ENCODE measurements at regions not wholly inside any gene's neighbourhood (a gene's known extent, or its start where the extent isn't known, plus 50 kb on each side); places are given as distances from the start of the nearest gene placed in this dataset.

DNA sequence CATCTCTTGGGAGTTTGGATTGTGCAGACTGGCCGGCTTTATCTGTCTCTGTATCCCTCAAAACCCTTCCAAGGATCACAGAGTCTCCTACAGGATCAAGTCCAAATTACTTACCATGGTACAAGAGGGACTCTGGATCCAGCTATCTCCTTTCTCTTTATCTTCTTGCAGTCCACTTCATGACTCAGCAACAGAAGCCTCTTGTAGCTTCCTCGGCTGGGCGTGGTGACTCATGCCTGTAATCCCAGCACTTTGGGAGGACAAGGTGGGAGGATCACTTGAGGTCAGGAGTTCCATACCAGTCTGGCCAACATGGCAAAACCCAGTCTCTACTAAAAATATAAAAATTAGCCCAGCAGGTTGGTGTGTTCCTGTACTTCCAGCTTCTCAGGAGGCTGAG, 189.7 kb downstream of the BCAT1 start:
- DNase-seq (ENCODE audit: low read depth, low spot score) = peak; percentile 43

DNA sequence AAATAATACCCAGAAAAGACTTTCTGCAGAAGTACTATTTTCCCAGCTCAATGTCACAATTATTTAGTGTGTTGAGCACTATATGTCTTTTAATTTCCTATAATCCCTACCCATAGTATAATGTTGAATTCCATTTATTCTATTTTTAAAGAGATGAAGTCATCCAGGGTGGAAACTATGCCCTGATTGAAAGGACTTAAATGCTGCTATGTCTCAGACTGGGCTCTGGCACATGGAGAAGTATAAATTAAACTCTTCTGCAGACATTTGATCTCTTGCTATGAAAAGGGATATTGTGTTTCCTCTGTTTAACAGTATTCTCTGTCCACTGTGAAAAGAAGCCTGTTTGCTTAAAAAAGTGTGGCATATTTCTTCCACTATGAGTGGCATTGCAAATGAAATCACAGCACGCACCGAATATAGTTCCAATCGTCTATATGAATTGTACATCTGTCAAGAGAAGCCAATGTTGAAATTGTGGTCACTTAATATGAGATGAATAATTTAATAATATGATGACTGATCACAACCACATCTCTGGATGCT, 192.3 kb downstream of the BCAT1 start:
- no peak for DNase-seq (ENCODE audit: low read depth, low spot score)

GRCh38 chr12:24754690-24755638, 193.9 kb downstream of the BCAT1 start:
- DNase-seq (ENCODE audit: low read depth, low spot score) = no peak

GRCh38 chr12:24752763-24753462, 196.0 kb downstream of the BCAT1 start:
- DNase-seq (ENCODE audit: low read depth, low spot score) = no peak

DNA sequence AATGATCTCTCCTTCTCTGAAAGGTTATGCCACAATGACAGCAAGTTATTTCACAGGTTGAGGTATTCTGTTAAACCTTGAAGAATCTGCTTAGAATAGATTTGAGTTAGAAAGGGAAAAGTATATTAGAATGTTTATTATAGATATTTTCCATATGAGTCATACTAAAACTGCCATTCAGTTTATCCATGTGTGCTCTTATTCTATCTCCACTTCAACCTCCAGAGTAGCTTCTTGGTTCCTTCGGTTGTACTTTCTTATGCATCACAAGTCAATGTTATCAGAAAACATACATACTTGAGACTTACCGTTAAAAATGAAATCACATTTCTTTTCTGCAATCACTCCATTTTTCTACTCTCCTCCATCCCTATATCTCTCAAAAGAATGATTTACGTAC, 197.7 kb downstream of the BCAT1 start:
- DNase-seq (ENCODE audit: low read depth, low spot score) = no peak

DNA sequence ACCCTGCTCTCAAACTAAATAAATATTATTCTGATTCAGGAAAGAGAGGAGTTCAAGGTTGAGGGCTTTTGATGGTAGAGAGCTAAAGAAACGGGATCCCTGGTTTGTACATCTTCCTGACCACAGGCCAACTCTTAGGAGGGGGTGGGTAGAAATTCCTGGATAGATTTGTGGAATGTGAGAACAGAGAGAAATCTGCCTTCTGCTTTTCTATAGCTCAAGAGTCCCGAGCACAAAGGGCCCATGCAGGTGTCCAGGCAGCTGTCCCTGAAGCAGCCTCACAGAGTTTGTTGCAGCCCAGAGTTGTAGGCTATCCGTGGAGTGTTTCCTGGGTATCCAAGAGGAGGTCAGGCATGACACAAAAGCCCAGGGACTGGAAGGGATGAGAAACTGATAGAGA, 198.6 kb downstream of the BCAT1 start:
- no peak for DNase-seq (ENCODE audit: low read depth, low spot score)

DNA sequence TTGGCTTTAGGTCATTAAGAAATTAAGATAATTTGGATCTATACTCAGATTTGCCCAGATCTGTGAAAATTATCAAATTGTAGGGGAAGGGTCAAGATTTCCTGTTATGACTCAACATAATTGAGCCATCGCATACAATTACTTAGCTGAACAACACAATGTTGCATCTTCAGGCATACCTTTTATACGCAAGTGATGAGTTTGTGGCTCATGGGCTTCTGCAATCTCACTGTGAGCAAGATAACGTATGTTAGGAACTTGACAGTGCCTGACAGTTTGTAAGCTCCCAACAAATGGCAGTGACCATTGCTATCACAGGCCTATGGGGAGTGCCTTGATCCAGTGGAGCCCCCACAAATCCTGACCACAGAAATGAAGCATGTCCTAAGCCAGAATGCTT, 199.7 kb downstream of the BCAT1 start:
- no peak for DNase-seq (ENCODE audit: low read depth, low spot score)

GRCh38 chr12:24748326-24748725, 200.6 kb downstream of the BCAT1 start:
- DNase-seq (ENCODE audit: low read depth, low spot score) = no peak

DNA sequence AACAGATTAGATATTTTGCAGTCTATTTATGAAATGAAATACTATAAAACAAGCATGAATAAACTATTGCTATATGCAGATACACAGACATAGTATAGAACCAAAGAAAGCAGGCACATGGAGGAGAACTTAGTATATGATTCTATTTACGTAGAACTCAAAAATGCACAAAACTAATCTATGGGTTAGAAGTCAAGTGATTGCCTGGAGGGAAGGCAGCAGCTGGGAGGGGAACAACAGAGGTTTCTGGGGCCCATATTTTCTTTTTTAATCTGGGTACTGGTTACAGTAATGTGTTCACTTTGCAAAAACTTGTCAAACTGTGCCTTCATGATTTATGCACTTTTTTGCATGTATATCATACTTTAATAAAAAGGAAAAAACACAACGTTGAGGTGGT, 202.0 kb downstream of the BCAT1 start:
- DNase-seq (ENCODE audit: low read depth, low spot score) = no peak

- no peak for DNase-seq (ENCODE audit: low read depth, low spot score)
These were observed 202.8 kb downstream of the BCAT1 start for GRCh38 chr12:24746006-24746671.

DNA sequence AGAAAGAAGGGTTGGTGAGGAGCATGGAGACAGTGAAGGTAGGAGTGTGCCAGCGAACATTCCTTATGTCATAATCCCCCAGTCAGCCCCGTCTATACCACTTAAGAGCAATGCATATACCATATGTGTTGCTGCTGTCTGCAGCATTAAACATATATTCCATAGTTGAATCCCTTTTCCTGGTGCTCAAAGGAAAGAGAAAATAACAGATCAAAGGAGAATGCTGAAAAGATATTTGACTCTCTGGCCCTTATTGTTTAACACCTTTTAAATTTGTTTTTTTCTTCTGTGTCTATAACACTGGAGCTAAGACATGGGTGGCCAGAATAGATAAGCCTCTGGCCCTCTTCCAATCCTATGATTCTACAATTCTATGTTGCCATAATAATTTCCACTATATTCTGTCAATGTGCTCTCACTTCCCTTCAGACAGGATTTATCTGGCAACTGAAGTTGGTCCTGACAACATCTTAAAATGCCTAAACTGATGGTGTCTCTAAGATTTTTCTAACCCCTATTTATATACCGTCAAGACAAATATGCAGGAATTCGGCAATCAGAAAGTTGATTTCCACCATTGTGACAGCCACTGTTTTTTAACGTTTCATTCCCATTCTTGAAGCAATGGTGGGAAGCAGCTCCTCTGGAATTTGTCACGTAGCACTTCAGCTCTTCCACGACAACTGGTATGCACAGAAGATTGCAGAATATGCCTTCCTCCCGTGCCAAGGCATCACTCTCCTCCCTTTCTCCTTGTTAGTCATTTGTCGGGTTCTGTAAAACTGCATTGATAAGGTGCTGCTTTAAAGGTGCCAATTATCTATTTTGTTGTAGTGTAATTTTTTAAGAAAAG, 204.7 kb downstream of the BCAT1 start:
- DNase-seq (ENCODE audit: low read depth, low spot score) = no peak

- DNase-seq (ENCODE audit: low read depth, low spot score) = no peak
These were observed 206.5 kb downstream of the BCAT1 start for GRCh38 chr12:24742378-24742777.

DNA sequence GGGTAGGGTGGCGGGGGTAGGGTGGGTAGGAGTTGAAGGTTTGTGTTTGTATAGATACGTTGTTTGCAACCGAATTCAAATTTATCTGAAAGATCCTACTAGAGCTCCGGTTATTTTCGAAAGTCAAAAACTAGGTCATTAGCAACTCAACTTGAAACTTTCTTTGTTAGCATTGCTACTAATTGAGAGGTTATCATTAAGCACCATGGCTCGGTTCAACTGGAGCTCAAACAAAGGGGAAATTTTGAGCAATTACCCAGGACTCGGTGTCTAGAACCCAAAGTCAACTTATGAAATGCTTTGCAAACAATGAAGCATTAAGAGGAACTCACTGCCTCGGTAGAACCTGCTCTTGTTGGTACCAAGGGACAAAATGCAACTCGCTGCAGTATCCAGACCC, 207.7 kb downstream of the BCAT1 start:
- DNase-seq (ENCODE audit: low read depth, low spot score) = no peak

- DNase-seq (ENCODE audit: low read depth, low spot score) = no peak
These were observed 209.7 kb downstream of the BCAT1 start for GRCh38 chr12:24739106-24739779.

- DNase-seq (ENCODE audit: low read depth, low spot score) = no peak
These were observed 210.5 kb downstream of the BCAT1 start for GRCh38 chr12:24738441-24738840.

DNA sequence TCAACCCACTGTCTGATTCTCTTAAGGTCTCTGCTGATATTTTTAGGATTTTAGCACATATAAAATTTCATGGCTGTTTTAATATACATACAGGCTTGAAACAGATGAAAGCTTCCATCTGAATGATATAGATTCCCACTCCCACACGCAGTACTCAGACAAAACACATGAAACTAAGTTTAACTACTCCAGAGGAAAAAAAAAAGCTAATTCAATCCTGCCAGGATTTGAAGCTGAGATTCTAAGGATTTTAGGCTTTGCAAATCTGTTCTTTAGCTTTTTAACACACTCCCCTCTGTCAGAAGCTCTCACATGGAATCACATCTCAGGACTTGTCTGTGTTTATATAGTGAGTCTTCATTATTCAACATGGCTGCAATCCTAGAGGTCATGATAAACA, 217.3 kb downstream of the BCAT1 start:
- no peak for DNase-seq (ENCODE audit: low read depth, low spot score)

GRCh38 chr12:24730489-24730896, 218.4 kb downstream of the BCAT1 start:
- DNase-seq (ENCODE audit: low read depth, low spot score) = no peak

DNA sequence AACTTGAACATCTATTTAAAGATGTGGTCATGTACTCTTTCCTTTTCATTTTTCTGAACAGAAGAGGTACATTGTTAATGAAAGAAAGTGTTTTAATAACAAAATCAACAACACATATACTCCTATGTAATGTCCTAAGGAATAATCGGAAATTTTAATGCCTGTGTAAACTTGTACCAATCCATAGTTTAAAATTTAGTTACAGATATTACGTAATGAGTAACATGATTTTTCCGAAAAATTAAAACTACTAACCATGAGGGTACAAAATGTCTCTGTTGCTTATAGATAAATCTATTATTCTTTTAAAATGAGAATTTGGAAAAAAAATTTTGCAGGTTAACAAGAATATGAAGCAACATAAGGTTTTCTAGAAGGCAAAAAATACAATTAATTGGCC, 220.1 kb downstream of the BCAT1 start:
- no peak for DNase-seq (ENCODE audit: low read depth, low spot score)

- DNase-seq (ENCODE audit: low read depth, low spot score) = no peak
These were observed 220.5 kb downstream of the BCAT1 start for GRCh38 chr12:24728366-24728765.

GRCh38 chr12:24725616-24726015, 223.3 kb downstream of the BCAT1 start:
- DNase-seq (ENCODE audit: low read depth, low spot score) = no peak

DNA sequence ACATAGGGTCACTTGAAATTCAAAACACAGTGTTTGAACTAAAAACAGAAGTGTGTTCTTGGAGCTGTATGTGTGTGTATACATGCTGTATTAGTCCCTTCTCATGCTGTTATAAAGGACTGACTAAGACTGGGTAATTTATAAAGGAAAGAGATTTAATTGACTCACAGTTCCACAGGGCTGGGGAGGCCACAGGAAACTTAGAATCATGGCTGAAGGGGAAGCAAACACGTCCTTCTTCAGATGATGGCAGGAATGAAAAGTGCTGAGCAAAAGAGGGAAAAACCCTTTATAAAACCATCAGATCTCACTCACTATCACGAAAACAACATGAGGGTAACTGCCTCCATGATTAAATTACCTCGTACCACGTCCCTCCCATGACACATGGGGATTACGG, 224.1 kb downstream of the BCAT1 start:
- no peak for DNase-seq (ENCODE audit: low read depth, low spot score)

Measured in ELF-1 (cell line).